Nephron (organoid): ENCODE measurements at regions not wholly inside any gene's neighbourhood (a gene's known extent, or its start where the extent isn't known, plus 50 kb on each side); places are given as distances from the start of the nearest gene placed in this dataset.

Experiments
- H3K27ac Mint-ChIP-seq, 3 experiments: 2 replicates each; pipeline ENCODE4 v1.8.0; 2020; ENCODE audit warnings: mixed read lengths in 3 of 3, mild to moderate bottlenecking in 2 of 3, moderate library complexity in 1 of 3
- H3K27me3 Mint-ChIP-seq: 2 replicates; pipeline ENCODE4 v1.8.0; 2021; ENCODE audit warnings: low read depth, mild to moderate bottlenecking, moderate library complexity, mixed read lengths
- H3K36me3 Mint-ChIP-seq: 2 replicates; pipeline ENCODE4 v1.8.0; 2020; ENCODE audit warnings: low read depth, mixed read lengths
- H3K4me1 Mint-ChIP-seq: 2 replicates; pipeline ENCODE4 v1.8.0; 2020; ENCODE audit warnings: mixed read lengths
- H3K4me3 Mint-ChIP-seq, 3 experiments: 2 replicates each; pipeline ENCODE4 v1.8.0; 2020; ENCODE audit warnings: mild to moderate bottlenecking in 3 of 3, mixed read lengths in 3 of 3, moderate library complexity in 2 of 3
- H3K9me3 Mint-ChIP-seq: 2 replicates; pipeline ENCODE4 v1.8.0; 2020; ENCODE audit warnings: mixed read lengths
- TF ChIP-seq, protein P1 (sequence below), 3 experiments: fragments of 200-600 bp; sonication (generic); IDR thresholded peaks; one replicate each; pipeline ENCODE4 v1.5.0; 2021; ENCODE audit warnings: antibody characterized with exemption in 3 of 3; ENCODE audit not compliant: unreplicated experiment in 3 of 3

DNA sequence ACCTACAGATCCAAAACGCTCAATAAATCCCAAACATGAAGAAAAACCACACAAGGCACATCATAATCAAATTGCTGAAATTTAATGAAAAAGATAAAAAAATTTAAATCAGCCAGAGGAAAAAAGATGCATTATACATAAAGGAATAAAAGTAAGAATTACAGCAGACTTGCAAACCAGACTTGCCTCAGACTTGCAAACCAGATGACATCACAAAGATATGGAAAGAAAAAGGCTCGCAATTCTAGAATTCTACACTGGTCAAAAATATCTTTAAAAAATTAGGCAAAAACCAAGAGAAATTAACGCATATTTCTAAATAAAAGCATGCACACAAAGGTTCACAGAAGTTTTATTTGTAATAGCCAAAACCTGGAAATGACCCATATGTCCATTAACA, 188.0 kb upstream of the NAMPT start:
- TF ChIP-seq, protein P1, sequence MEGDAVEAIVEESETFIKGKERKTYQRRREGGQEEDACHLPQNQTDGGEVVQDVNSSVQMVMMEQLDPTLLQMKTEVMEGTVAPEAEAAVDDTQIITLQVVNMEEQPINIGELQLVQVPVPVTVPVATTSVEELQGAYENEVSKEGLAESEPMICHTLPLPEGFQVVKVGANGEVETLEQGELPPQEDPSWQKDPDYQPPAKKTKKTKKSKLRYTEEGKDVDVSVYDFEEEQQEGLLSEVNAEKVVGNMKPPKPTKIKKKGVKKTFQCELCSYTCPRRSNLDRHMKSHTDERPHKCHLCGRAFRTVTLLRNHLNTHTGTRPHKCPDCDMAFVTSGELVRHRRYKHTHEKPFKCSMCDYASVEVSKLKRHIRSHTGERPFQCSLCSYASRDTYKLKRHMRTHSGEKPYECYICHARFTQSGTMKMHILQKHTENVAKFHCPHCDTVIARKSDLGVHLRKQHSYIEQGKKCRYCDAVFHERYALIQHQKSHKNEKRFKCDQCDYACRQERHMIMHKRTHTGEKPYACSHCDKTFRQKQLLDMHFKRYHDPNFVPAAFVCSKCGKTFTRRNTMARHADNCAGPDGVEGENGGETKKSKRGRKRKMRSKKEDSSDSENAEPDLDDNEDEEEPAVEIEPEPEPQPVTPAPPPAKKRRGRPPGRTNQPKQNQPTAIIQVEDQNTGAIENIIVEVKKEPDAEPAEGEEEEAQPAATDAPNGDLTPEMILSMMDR (IDR thresholded peaks at IDR 0.05; ENCODE audit: unreplicated experiment in 3 of 3) = no peak
- H3K4me1 Mint-ChIP-seq = no peaks in the 10 kb centered on the region
- H3K27ac Mint-ChIP-seq = no peak overlapping the region
- H3K9me3 Mint-ChIP-seq = peaks cover 2% of the 10 kb centered on the region
- H3K36me3 Mint-ChIP-seq = no peaks in the 10 kb centered on the region
- H3K4me3 Mint-ChIP-seq = no peak overlapping the region
- H3K27me3 Mint-ChIP-seq = no peaks in the 10 kb centered on the region

DNA sequence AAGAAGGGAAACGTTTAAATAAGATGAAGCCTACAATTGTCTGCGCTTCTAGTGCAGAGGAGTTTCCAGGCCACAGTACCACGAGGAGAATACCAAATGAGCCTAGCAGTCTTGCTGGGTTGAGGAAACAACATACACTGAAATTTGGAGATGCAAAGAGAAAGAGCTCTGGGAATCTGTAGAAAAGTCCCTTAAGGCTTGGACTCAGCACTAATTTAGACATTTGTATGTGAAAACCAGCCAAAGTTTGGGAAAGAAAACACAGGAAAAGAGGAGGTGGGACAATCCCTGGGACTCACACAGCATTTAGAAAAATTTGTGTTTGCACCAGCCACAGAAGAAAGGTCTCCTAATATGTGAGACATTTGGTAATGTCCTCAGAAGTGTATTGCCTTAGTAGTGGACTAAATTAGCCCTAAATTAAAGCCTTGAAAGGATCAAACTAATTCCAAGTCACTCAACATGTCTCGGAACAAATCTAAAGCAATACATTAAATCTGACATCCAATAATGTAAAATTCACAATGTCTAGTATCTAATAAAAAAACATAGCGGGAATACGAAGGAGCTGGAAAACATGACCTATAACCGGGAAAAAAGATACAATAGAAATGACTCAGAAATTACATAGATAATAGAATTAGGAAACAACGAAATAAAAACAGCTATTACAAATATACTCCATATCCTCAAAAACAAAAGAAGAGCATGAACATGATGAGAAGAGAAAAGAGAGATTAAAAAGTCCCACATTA, 187.1 kb upstream of the NAMPT start:
- TF ChIP-seq, protein P1 (IDR thresholded peaks at IDR 0.05; ENCODE audit: unreplicated experiment in 3 of 3) = no peak
- Mint-ChIP-seq H3K4me1 (peaks cover under 1% of the 10 kb centered on the region), H3K27me3 (no peaks in the 10 kb centered on the region), H3K4me3 (no peak overlapping the region), H3K36me3 (no peaks in the 10 kb centered on the region), H3K9me3 (peaks cover 2% of the 10 kb centered on the region), H3K27ac (no peak overlapping the region)

DNA sequence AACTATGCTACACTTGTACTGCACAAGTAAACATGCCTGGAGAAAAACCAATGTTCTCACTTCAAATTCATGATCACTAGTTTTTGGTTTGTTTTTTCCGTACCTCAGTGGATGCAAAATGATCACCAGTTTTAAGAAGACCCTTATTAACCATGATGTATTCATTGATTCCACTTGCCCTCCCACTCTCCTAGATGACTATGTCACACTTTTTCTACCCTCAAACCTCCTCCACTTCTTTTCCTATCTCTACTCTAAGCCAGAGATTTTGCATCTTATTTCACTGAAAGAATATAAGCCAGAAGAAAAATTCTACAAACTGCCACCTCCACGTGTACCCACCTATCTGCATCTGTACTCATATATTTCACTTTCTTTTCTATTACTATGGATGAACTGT, 186.2 kb upstream of the NAMPT start:
- H3K27me3 Mint-ChIP-seq = no peaks in the 10 kb centered on the region
- H3K4me1 Mint-ChIP-seq = peaks cover 8% of the 10 kb centered on the region
- peaks cover 2% of the 10 kb centered on the region for H3K9me3 Mint-ChIP-seq
- H3K4me3 Mint-ChIP-seq = no peak overlapping the region
- H3K27ac Mint-ChIP-seq = no peak overlapping the region
- H3K36me3 Mint-ChIP-seq = no peaks in the 10 kb centered on the region
- TF ChIP-seq, protein P1 (IDR thresholded peaks at IDR 0.05; ENCODE audit: unreplicated experiment in 3 of 3) = no peak

DNA sequence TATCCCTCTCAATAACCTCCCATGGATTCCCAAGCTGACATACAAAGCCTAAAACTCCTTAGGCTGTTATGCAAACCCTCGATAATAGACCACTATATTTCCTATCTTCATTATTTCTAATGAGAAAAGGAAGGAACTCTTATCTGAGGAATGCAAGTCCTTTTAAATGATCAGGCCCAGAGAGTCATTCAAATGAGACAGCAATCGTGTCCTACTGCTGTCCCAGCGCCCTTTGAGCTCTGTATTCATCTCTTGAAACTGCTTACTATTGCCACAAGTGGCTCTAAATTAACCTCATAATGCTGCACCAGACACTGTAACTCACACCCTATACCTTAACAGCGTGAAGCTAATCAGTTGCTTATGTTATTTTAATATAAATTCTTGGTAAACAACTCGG, 182.1 kb upstream of the NAMPT start:
- TF ChIP-seq, protein P1 (IDR thresholded peaks at IDR 0.05; ENCODE audit: unreplicated experiment in 3 of 3) = no peak
- Mint-ChIP-seq H3K36me3 (no peaks in the 10 kb centered on the region), H3K27me3 (no peaks in the 10 kb centered on the region)

DNA sequence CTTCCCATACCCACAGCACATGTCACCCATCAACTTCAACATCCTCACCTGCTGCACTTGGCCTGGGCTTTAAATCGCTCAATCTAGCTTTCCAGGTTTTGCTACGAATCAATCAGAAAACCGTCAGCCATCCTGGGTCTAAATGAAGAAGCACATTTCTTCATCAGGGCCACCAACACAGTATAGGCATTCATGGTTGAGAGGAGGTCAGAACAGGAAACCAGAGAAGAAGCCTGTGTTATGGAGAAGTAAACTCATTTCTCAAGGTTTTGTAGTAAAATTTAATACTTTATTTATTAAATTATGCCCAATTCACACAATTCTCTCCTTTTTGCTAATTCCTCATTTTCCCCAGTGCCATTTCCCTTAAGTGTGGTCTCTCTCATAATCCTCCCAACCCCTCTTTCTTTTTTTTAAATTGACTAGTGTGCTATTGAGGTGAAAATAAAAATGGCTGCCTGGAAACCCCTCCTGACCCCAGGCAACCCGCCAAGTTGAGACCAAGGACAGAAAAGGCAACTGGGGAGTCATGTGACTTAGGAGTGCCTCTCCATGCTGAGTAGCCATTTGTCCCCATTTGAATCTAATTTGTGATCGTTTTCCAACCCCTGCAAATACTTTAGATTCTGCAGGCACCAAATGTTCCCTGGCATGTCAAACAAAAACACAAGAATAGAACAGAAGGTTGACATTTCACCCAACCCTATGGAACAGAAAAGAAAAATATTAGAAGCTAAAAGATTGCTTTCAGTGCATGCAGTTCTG, 181.1 kb upstream of the NAMPT start:
- Mint-ChIP-seq H3K4me1 (peaks cover 10% of the 10 kb centered on the region), H3K4me3 (no peak overlapping the region), H3K9me3 (no peaks in the 10 kb centered on the region), H3K27me3 (no peaks in the 10 kb centered on the region), H3K36me3 (no peaks in the 10 kb centered on the region), H3K27ac (no peak overlapping the region)
- TF ChIP-seq, protein P1 (IDR thresholded peaks at IDR 0.05; ENCODE audit: unreplicated experiment in 3 of 3) = no peak

More for the DNA sequence above, 182.1 kb upstream of the NAMPT start:
- no peak overlapping the region for H3K27ac Mint-ChIP-seq
- H3K9me3 Mint-ChIP-seq = no peaks in the 10 kb centered on the region
- H3K4me3 Mint-ChIP-seq = no peak overlapping the region
- peaks cover 10% of the 10 kb centered on the region for H3K4me1 Mint-ChIP-seq
